ENCODE measurements at regions not wholly inside any gene's neighbourhood (a gene's known extent, or its start where the extent isn't known, plus 50 kb on each side); places are given as distances from the start of the nearest gene placed in this dataset.

DNA sequence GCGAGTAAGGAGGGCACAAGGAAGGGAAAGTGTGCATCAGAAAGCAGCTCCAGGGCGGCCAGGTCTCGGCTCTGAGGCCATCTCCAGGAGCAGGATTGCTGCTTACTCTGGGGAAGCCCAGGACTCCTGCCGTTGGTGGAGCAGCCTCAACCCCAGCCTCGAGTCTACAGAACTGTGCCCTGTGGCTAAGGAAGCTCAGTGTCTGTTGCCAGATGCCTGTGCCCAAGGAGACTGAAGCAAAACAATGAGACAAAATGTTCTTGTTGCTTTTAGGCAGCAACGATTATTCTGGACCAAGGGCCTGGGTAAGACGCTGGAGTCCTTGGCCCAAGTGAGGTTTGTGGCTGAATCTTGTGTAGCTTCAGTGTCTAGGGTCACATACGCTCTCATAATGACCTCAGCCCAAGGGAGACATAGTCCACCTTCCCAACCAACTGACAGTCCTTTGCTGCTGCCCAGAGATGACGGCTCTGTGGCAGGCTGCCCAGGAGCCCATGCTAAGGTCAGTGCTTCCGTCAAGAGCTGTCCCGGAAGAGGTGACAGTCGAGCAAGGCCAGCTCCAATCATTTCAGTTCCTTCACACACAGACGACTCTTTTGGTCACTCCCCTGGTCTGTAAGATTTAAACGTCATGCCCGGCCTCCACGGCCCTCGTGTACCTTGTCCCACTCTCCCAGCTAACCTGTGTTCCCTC lies 223.8 kb downstream of the TTC32 start:
- H3K27ac ChIP-seq, result no peak overlapping the region
- 40 to 58% (median 52%) methylated on average over 17 of the region's 17 CpGs for WGBS, 3 donors
- H3K4me3 ChIP-seq, result no peak overlapping the region
- DNase-seq (peak; percentile 45 to 61), ATAC-seq (peak; percentile 69 to 93 (median 82))
- no peaks in the 10 kb centered on the region for H3K9me3 ChIP-seq
- peaks cover 2% of the 10 kb centered on the region for H3K4me1 ChIP-seq
- intact Hi-C loops (cut with DNase I), result no loop called here
- H3K27me3 ChIP-seq (ENCODE audit: insufficient read depth in 3 of 3, low read length in 2 of 3), result no peaks in the 10 kb centered on the region
- TF ChIP-seq, protein P1, sequence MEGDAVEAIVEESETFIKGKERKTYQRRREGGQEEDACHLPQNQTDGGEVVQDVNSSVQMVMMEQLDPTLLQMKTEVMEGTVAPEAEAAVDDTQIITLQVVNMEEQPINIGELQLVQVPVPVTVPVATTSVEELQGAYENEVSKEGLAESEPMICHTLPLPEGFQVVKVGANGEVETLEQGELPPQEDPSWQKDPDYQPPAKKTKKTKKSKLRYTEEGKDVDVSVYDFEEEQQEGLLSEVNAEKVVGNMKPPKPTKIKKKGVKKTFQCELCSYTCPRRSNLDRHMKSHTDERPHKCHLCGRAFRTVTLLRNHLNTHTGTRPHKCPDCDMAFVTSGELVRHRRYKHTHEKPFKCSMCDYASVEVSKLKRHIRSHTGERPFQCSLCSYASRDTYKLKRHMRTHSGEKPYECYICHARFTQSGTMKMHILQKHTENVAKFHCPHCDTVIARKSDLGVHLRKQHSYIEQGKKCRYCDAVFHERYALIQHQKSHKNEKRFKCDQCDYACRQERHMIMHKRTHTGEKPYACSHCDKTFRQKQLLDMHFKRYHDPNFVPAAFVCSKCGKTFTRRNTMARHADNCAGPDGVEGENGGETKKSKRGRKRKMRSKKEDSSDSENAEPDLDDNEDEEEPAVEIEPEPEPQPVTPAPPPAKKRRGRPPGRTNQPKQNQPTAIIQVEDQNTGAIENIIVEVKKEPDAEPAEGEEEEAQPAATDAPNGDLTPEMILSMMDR (IDR thresholded peaks at IDR 0.05), result no peak
- no peaks in the 10 kb centered on the region for H3K36me3 ChIP-seq (ENCODE audit: insufficient read depth in 1 of 2, low read depth in 1 of 2)

DNA sequence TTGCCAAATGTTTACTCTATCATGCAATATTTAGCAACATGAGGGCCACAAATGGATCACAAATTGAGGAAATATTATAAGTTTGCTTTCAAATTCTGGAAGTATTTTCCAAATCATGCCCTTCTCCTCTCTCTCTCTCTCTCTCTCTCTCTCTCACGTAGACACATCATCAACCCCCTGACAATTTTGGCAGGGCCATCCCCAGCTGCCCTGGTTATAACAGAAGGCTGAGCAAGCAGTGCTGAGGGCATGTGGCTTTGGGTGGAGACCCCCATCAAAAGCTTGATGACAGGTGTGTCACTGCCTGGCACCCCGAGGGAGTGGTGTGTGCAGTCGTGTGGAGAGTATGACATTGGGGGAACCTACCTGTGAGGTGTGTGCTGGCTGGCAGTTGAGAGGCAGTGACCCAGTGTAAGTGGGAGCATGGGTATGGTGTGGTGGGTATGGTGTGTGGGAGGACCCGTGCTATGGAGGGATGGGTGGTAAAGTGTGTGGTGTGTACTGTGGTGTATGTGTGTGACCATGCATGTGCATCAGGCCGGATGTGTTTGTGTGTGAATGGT lies 224.5 kb downstream of the TTC32 start:
- intact Hi-C loops (cut with DNase I), result no loop called here
- ATAC-seq, result no peak
- Histone ChIP-seq H3K9me3 (no peaks in the 10 kb centered on the region), H3K27me3 (ENCODE audit: insufficient read depth in 3 of 3, low read length in 2 of 3) (no peaks in the 10 kb centered on the region), H3K4me1 (no peaks in the 10 kb centered on the region), H3K27ac (no peak overlapping the region), H3K4me3 (no peak overlapping the region), H3K36me3 (ENCODE audit: insufficient read depth in 1 of 2, low read depth in 1 of 2) (no peaks in the 10 kb centered on the region)
- DNase-seq, result no peak
- TF ChIP-seq, protein P1 (IDR thresholded peaks at IDR 0.05), result no peak
- whole genome bisulfite sequencing, 3 donors, result 84 to 87% (median 87%) methylated on average over 5 of the region's 5 CpGs

DNA sequence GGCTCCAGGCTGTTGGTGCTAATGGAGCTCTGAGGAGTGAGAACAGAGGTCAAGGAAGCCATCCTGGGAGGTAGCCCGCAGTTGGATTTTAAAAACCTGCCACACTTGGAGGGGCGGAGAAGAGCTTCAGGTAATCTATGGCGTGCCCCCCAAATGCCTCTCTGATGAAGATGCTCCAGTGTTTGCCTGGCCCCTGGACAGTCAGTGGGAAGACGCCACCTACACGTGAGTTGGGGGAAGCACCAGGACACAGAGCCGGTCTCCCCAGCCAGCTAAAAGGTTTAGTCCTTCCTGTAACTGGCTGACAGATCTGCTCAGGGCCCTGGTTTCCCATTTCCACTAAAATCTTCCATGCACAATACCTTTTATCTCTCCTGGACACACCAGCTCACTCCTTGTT lies 225.0 kb downstream of the TTC32 start:
- H3K9me3 ChIP-seq, result no peaks in the 10 kb centered on the region
- no peaks in the 10 kb centered on the region for H3K36me3 ChIP-seq (ENCODE audit: insufficient read depth in 1 of 2, low read depth in 1 of 2)
- WGBS, 3 donors, result 90 to 93% (median 92%) methylated on average over 6 of the region's 6 CpGs
- no peak overlapping the region for H3K27ac ChIP-seq
- intact Hi-C loops (cut with DNase I), result no loop called here
- ATAC-seq (no peak), DNase-seq (no peak)
- no peaks in the 10 kb centered on the region for H3K4me1 ChIP-seq
- no peak overlapping the region for H3K4me3 ChIP-seq
- TF ChIP-seq, protein P1 (IDR thresholded peaks at IDR 0.05), result no peak
- H3K27me3 ChIP-seq (ENCODE audit: insufficient read depth in 3 of 3, low read length in 2 of 3), result no peaks in the 10 kb centered on the region

DNA sequence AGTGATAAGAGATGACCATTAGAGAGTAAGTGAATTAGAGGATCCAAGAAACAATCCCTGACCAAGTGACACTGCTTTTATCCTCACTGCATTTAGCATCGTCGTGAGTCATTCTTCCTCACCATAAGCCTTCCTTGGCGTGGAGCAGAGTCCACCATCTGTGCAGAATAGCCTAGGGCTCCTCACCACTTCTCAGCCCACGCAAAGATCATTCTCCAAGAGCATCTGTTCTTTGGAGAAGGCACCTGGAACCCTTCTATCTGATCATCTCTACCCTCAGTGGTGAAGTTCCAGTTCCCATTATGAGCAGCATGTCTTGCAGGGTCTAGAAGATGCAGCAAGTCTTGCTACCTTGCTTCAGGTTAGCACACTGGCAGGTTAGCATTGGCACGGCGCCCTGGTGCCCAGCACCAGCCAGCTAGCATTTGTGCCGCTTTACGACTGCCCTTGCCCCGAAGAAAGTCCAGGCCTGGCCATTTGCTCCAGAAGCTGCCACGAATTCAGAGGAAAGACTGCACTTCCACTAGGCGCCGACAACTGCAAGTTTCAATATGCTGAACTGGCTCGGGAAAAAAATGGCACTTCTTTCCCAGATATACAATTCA lies 225.8 kb downstream of the TTC32 start:
- no peak for DNase-seq
- Histone ChIP-seq H3K9me3 (no peaks in the 10 kb centered on the region), H3K27ac (no peak overlapping the region), H3K36me3 (ENCODE audit: insufficient read depth in 1 of 2, low read depth in 1 of 2) (no peaks in the 10 kb centered on the region), H3K4me1 (no peaks in the 10 kb centered on the region), H3K27me3 (ENCODE audit: insufficient read depth in 3 of 3, low read length in 2 of 3) (peaks cover 0 to 2% (median 0%) of the 10 kb centered on the region in 3 donors), H3K4me3 (no peak overlapping the region)
- TF ChIP-seq, protein P1 (IDR thresholded peaks at IDR 0.05), result no peak
- WGBS, 3 donors, result 75 to 83% (median 78%) methylated on average over 13 of the region's 13 CpGs
- intact Hi-C loops (cut with DNase I), result no loop called here
- ATAC-seq, result no peak
